UCSD-AML1 (cell line): ENCODE measurements at regions not wholly inside any gene's neighbourhood (a gene's known extent, or its start where the extent isn't known, plus 50 kb on each side); places are given as distances from the start of the nearest gene placed in this dataset.
"Not testable (repeated sequence)": the region's sequence is repeated elsewhere in the genome, so short reads cannot be mapped to it uniquely, and the experiment has no call there.

Experiments used
- DNase-seq: peaks from one replicate; lab custom pipeline; 2025; ENCODE audit not compliant: unreplicated experiment; lab: John Stamatoyannopoulos, UW

GRCh38 chr10:3395458-3395861 is 222.9 kb upstream of the PITRM1 start:
- no peak for DNase-seq

- DNase-seq = no peak
These were observed 222.5 kb upstream of the PITRM1 start for GRCh38 chr10:3395041-3395440.

DNA sequence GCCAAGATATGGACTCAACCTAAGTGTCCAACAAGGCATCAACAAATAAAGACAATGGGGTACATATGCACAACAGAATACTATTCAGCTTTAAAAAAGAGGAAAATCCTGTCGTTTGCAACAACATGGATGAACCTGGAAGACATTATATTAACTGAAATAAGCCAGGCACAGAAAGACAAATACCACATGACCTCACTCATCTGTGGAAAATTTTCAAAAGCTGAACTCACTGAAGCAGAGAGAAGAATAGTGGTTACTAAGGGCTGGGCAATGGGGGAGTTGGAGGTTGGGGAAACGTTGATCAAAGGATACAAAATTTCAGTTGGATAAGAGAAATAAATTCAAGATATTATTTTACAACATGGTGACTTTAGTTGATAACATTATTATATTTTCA is 221.4 kb upstream of the PITRM1 start:
- no peak for DNase-seq

GRCh38 chr10:3391657-3392056 is 219.1 kb upstream of the PITRM1 start:
- no peak for DNase-seq

GRCh38 chr10:3389130-3389529 is 216.5 kb upstream of the PITRM1 start:
- DNase-seq = no peak

- DNase-seq = no peak
These were observed 212.9 kb upstream of the PITRM1 start for GRCh38 chr10:3385487-3385886.

DNA sequence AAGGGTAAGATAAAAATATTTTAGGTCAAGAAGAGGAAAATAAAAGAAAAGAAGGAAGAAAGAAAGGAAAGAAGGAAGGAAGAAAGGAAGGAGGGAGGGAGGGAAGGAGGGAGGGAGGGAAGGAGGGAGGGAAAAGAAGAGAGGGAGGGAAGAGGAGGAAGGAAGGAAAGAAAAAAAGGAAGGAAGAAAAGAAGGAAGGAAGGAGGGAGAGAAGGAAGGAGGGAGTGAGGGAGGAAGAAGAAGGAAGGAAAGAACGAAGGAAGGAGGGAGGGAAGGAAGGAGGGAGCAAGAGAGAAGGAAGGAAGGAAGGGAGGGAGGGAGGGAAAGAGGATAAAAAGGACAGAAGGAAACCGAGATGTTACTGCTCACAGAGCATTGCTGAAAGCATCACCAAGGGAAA is 209.5 kb upstream of the PITRM1 start:
- no peak for DNase-seq

GRCh38 chr10:3380406-3381050 is 207.9 kb upstream of the PITRM1 start:
- DNase-seq = no peak

DNA sequence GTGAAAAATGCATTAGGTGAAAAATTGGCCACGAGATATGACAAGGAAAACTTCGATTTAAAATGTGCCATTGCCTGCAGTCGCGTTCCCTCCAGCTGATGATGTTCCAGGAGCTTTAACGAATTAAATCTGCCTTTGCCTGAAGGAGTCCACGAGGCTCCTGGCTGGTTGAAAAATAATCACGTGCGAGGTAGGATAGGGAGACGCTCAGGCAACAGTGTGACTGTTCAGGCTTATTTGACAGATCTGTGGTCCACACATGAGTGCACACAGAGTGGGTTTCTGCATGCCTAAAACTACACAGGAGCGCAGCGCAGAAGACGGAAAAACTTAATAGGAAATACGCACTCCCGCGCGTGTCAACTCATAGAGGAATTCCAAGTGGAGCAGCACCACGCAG is 204.0 kb upstream of the PITRM1 start:
- no peak for DNase-seq

DNA sequence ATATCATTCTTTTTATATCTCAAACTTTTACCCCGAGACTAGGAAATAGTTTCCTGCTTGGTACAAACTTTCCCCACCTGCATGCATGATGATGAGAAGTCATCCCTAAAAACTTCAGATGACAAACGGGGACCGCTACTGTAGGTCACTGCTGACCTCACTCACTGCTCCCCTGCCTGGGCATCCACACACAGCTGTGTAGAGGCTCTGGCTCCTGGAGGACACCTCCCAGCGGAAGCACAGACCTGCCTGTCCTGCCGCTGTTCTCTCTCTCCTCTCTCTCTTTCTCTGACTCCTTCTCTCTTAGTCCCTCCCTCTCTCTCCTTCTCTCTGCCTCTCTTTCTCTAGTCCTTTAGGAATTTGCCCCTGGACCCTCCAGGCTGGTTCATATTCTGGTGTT is 202.9 kb upstream of the PITRM1 start:
- DNase-seq = no peak

DNA sequence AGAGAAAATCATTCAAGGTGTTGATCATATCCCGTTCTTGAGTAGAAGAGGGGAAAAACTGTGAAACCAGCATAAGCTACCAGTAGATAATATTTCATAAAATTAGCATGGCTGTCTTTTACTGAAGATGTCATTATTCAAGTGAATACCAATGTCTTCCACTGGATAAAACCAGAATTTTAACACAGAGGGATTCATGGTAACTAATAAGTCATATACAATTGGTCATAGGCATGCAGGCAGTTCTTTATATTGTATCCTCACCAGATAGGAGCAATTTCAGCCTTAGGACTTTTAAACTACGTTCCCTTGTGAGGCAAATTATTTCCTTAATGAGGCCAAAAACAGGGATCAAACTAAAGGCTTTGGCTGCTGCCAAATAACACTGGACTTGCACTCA is 202.3 kb upstream of the PITRM1 start:
- no peak for DNase-seq

DNA sequence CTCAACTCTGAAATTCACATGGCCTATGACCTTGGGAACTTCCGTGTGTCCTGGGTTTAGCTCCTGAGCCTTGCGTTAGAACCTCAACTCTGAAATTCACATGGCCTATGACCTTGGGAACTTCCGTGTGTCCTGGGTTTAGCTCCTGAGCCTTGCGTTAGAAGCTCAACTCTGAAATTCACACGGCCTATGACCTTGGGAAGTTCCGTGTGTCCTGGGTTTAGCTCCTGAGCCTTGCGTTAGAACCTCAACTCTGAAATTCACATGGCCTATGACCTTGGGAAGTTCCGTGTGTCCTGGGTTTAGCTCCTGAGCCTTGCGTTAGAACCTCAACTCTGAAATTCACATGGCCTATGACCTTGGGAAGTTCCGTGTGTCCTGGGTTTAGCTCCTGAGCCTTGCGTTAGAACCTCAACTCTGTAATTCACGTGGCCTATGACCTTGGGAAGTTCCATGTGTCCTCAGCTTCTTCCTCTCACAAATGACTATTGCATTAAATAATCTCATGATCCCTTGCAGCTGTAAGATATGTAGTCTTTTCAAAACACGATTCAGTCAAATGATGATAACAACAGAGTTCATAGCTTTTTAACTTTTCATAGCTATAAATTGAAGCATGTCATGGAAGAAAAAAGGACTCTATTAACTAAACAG is 200.9 kb upstream of the PITRM1 start:
- not testable (repeated sequence) for DNase-seq

DNA sequence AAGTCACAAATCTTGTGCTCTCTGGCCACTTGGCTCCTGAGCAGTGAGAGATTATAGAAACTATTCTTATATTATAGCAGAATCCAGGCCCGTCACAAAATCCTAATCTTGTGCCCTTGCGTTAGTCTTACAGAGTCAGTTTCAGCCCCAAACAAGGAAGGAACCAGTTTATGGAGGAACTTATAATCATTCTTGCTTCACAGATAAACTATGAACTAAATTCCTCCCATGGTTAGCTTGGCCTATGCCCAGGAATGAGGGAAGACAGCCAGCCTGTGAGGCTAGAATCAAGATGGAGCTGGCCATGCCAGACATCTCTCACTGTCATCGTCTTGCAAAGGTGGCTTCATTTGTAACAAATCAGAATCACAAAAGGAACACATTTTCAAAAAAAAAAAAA is 199.7 kb upstream of the PITRM1 start:
- DNase-seq = no peak

DNA sequence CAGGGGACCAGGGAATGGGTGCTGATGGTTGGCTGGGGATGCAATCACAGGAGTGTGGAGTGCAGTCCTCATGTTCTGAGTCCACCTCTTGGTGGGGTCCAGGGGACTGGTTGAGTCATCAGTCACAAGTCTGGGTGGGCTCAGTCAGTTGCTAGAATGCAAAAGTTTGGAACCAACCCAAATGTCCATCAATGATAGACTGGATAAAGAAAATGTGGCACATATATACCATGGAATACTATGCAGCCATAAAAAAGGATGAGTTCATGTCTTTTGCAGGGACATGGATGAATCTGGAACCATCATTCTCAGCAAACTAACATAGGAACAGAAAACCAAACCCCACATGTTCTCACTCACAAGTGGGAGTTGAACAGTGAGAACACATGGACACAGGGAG is 199.0 kb upstream of the PITRM1 start:
- DNase-seq = not testable (repeated sequence)

GRCh38 chr10:3366735-3367405 is 194.3 kb upstream of the PITRM1 start:
- no peak for DNase-seq

GRCh38 chr10:3366043-3366442 is 193.5 kb upstream of the PITRM1 start:
- DNase-seq = no peak

DNA sequence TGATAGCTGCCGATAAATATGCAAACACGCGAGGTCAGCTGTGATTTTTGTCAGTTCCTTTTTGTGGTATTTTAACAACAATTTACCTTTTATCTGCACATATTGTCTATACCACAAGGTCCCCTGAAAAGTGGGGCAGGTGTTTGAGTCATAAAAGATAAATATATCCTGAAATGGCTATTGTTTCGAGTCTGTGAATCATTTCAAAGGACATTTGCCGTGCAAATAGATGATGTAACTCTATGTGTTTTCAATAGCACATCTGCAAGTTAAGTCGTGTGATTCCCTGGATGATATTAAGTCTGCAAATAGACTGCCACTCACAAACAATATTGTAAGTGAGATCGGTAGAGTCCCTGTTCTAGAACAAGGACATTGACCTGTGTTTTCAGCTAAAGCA is 193.0 kb upstream of the PITRM1 start:
- DNase-seq = no peak

DNA sequence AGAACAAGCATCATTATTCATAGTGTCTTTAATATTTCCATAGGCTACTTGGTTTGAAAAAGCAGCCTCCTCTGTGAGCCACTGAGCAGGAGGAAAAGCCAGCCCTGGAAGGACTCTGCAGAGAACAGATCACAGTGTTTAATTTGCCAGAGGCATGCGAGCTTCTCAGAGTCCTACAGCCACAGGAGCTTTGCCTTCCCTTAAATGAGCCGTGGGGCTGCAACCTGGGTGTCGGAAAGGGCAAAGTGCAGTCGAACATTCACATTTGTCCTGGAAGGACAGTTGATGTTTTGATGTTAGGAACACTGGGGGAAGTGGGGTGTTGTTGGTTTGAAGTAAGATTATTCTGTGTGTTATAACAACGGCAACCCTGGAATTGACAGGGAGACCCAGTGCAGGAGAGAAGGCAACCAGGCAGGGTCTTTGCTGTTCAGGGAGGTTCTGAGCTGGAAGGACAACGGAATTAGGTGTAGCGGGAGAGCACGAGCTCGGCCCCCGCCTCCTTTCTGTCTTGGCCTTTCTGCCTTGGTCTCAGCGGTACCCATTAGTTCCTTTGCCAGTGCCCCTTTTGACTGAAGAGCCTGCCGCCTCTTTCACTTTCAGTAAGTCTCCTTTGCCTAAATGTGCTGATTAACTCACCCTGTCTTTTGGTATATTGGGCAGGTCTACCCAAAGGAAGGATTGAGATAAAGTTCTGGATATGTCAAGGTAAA is 192.3 kb upstream of the PITRM1 start:
- no peak for DNase-seq

DNA sequence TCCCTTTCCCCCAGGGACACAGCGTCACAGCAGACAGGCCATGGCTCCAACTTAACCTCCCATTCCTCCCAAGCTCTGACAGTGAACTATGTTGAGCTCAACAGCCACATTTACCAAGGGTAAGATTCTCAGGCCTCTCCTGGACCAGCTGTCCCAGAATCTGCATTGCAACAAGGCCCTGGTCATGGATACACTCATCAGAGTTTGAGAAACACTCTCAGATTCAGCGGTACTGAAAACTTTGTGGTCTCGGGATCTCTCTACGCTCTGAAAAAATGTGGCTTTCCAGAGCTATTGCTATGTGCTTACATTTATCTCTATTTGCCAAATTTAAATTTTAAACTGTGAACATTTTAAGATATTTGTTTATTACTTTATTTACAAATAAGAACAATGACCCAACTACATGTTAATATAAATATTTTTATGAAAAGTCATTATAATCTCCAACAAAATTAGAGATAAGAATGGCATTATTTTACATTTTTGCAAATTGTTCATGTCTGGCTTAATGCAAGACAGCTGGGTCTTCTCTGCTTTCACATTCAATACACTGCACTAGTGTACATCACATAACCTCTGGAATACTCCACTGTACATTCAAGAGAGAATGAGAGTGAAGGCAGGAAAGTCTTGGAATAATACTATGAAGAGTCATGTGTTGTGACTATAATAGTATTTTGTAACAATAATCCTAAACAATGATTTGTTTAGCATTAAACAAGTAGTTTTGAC is 190.9 kb upstream of the PITRM1 start:
- DNase-seq = no peak

GRCh38 chr10:3362394-3362793 is 189.8 kb upstream of the PITRM1 start:
- DNase-seq = no peak

DNA sequence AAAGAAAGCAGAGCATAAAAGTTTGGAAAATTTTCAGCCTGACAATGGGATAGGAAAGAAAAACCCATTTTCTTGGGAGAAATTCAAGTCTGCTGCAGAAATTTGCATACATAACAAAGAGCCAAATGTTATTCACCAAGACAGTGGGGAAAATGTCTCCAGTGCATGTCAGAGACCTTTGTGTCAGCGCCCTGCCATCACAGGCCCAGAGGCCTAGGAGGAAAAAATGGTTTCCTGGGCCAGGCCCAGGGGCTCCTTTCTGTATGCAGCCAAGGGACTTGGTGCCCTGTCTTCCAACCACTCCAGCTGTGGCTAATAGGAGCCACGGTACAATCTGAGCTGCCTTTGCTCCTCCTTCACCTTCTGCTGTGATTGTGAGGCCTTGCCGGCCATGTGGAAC is 189.1 kb upstream of the PITRM1 start:
- DNase-seq = no peak
